ENCODE measurements at regions not wholly inside any gene's neighbourhood (a gene's known extent, or its start where the extent isn't known, plus 50 kb on each side); places are given as distances from the start of the nearest gene placed in this dataset.

DNA sequence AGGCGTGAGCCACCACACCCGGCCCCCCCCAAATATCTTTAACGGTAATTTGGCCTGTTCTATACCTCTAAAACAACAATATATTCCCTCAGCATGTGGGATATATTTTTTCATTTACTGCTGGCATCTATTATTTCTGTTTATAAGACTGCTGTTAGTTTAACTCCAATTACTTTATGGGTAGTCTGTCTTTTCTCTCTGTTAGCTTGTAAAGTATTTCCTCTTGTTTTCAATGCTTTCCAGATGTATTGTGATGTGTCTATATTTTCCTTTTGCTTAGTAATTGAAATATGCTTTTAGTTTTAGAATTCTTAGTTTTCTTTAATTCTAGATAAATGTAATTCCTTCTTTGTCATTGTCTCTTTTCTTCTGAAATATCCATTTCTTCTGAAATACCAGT lies 445.8 kb downstream of the ANKRD50 start:
- TF ChIP-seq POLR2A (IDR thresholded peaks at IDR 0.05) = no peak
- TF ChIP-seq, protein P1, sequence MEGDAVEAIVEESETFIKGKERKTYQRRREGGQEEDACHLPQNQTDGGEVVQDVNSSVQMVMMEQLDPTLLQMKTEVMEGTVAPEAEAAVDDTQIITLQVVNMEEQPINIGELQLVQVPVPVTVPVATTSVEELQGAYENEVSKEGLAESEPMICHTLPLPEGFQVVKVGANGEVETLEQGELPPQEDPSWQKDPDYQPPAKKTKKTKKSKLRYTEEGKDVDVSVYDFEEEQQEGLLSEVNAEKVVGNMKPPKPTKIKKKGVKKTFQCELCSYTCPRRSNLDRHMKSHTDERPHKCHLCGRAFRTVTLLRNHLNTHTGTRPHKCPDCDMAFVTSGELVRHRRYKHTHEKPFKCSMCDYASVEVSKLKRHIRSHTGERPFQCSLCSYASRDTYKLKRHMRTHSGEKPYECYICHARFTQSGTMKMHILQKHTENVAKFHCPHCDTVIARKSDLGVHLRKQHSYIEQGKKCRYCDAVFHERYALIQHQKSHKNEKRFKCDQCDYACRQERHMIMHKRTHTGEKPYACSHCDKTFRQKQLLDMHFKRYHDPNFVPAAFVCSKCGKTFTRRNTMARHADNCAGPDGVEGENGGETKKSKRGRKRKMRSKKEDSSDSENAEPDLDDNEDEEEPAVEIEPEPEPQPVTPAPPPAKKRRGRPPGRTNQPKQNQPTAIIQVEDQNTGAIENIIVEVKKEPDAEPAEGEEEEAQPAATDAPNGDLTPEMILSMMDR (IDR thresholded peaks at IDR 0.05) = no peak

All from suprapubic skin (tissue), 3 donors.